GM21825 (cell line): ENCODE measurements at regions not wholly inside any gene's neighbourhood (a gene's known extent, or its start where the extent isn't known, plus 50 kb on each side); places are given as distances from the start of the nearest gene placed in this dataset.
"Not testable (repeated sequence)": the region's sequence is repeated elsewhere in the genome, so short reads cannot be mapped to it uniquely, and the experiment has no call there.

ENCODE experiments used
- ATAC-seq: cut with Tn5 transposase; IDR thresholded peaks from one replicate; pipeline ENCODE4 v1.9.1; 2021; ENCODE audit warnings: mild to moderate bottlenecking, moderate library complexity; ENCODE audit not compliant: unreplicated experiment

DNA sequence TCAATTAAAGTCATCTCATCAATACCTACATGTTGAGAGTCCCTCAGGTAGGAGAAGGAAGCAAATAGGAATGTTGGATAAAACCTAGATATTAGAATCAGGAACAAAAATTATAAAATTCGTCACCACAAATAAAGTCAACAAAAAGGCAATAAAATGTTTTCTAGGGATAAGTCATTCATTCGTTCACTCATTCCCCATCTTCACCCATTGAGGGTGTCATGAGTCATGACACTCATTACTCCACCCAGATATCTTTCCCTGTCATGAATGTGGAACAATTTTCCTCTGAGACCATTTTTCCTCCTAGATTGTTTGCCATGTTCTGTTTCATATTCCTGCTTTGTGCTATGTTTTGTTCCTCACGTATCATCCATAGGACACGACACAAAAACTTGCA lies 50.9 kb upstream of the OLIG3 start:
- no peak for ATAC-seq

DNA sequence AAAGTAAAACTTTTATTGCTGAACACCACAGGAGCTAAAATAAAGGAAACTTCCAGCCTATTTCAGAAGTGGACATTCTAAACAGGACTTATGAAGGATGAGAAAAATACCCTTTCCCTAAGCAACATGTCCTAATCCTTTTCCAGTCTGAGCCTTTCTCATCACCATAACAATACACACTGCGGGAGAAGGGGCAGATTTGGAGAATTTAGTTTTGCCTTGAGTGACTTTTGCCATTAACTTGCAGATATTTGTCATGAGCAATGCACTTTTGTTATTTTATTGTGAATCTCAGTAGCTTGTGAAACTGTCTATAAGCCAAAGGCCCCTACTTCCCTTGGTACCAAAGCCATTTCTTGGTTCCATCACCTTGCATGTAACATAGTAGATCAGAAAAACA lies 53.0 kb upstream of the OLIG3 start:
- no peak for ATAC-seq

- no peak for ATAC-seq
Measured at GRCh38 chr6:137547601-137548000, 53.4 kb upstream of the OLIG3 start.

DNA sequence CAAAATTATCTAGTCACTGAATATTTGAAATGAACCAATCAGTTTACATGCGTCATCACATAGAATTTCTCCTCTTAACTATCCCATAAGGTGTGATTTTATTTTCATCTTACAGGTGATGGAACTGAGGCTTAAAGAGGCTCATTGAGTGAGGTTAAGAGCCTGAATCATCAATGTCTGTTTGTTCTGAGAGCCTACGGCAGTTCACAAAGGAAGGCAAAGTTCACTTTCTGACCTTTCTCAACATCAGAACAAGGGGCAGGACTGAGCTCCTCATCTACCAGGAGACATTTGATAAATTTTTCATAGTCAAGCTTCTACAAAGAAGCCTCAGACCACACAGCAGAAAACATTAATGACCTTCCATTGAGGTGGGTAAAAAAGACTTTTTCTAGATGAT lies 54.9 kb upstream of the OLIG3 start:
- no peak for ATAC-seq

- ATAC-seq = no peak
Measured at GRCh38 chr6:137550535-137550934, 56.3 kb upstream of the OLIG3 start.

DNA sequence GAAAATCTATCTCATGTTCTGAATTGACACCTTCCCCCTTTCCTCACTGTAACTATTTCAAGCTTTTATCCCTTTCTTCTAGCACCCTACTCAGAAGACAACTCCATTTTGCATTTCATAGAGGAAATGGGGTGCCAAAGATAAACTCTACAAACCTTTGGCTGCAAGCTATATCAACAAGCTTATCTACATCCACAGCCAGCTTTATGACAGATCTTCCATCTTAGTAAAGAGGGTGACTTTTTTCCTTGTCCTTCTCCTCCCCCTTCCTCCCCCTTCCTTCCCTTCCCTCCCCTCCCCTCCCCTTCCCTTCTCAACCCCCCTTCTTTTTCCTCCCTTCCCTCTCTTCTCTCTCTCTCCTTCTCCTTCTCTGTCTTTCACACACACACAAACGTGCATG lies 58.0 kb upstream of the OLIG3 start:
- ATAC-seq = no peak

DNA sequence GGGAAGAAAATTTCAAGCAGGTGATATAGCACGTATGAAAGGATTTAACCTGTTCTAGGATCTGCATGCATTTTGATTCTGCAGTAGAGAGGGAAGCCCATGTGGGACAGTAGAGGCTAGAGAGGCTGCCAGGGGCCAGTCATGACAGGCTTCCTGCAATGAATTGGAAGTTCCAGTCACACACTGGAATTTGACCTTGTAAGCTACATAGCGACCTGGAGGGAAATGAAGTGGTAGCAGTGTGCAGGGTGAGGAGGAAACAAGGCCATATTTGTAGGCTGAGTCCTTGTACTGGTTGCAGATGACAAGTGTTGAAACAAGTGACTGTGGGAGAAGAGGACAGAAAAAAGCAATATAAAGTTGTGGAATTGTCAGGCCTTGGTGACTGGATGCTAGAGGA lies 58.6 kb upstream of the OLIG3 start:
- no peak for ATAC-seq

DNA sequence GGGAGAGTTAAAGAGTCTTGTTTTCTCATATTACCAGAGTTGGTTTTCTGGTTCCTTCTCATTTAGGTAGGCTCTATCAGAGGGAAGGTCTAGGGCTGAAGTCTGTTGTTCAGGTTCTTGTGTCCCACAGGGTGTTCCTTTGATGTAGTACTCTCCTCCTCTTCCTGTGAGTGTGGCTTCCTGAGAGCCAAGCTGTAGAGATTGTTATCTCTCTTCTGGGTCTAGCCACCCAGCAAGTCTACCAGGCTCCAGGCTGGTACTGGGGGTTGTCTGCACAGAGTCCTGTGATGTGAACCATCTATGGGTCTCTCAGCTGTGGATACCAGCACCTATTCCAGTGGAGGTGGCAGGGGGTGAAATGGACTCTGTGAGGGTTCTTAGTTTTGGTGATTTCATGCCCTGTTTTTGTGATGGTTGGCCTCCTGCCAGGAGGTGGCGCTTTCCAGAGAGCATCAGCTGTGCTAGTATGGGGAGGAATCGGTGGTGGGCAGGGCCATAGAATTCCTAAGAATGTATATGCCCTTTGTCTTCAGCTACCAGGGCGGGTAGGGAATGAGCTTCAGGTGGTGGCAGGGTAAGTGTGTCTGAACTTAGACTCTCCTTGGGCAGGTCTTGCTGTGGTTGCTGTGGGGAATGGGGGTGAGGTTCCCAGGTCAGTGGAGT lies 65.5 kb upstream of the OLIG3 start:
- not testable (repeated sequence) for ATAC-seq

DNA sequence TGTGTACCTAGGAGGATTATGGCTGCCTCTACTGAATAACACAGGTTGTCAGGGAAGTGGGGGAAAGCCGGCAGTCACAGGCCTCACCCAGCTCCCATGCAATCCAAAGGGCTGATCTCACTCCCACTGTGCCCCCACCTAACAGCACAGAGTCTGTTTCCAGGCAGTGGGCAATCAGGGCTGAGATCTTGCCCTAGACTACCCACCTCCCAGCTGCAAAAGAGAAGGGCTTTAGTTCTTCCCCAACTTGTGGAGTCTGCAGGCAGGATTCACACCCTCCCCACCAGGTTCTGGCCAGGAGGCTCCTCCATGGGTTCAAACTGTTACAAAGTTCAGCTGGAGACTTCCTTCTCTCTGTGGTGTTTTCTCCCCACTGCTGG lies 66.0 kb upstream of the OLIG3 start:
- no peak for ATAC-seq

- ATAC-seq = no peak
Measured at GRCh38 chr6:137568067-137568466, 73.9 kb upstream of the OLIG3 start.

GRCh38 chr6:137570393-137570792 lies 76.2 kb upstream of the OLIG3 start:
- no peak for ATAC-seq

GRCh38 chr6:137571854-137572253 lies 77.7 kb upstream of the OLIG3 start:
- ATAC-seq = no peak

DNA sequence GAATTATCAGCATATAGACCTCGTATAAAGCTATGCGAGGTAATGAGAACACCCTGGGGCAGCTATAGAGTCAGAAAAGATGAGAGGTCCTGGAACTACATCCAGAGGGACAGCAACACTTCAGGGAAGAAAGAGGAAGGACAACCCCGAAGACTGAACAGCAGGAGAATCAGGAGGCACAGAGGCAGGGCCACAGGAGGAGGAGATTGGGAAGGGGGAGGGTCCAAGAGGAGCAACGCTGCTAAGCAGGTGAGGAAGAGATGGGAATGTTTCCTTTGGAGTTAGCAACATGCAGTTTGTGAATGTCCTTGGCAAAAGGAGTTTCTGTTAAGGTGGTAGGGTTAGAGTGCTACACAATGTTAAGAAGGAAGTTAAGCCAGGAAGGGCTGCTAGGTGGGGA lies 79.5 kb upstream of the OLIG3 start:
- ATAC-seq = no peak

DNA sequence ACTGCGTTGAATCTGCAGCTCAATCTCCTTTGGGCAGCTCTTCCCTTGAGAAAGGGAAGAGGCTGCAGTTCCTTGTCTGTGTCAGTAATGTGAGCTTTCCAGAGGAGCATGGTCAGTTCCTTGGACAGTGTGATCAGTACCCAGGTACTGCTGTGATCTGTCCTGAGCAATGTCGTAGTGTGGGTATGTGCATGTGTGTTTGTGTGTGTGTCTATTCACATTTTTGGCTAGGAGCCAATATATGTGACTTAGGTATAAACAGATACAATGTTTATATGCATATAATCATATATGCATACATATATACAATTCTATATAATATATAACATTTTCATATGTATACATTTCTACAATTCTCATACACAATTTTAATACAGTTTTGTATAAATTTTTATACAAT lies 85.4 kb upstream of the OLIG3 start:
- no peak for ATAC-seq

- ATAC-seq = peak; percentile 46
Measured at GRCh38 chr6:137581019-137581707, 87.0 kb upstream of the OLIG3 start.

DNA sequence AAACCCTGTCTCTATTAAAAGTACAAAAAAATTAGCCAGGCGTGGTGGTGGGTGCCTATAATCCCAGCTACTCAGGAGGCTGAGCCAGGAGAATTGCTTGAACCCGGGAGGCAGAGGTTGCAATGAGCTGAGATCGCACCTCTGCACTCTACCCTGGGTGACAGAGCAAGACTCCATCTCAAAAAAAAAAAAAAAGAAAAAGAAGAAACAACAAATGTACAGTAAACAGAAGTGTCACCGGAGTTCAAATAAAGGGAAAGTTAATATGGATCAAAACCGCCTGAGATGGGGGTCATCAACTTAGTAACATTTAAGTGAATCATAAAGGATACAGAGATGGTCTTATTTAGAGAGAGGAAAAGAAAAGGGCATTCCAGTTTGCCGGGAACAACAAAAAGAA lies 89.3 kb upstream of the OLIG3 start:
- not testable (repeated sequence) for ATAC-seq

DNA sequence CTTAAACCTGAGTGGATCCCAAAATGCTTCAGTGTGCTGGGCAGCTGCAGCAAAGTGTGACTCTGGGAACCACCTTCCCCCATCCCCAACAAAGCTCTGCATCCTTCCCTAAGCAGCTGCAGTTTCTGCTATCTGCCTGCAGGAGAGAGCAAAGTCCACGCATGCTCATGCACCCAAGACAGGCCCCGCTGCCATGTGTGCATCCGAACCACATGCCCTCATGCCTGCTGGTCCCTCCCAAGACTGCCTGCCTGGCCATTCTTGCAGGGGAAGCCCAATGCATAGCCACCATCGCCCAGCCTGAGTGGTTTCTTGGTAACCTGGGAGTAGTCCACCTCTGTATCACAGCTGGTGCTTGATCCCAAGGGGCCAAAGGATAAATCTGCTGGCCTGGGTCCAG lies 94.3 kb upstream of the OLIG3 start:
- no peak for ATAC-seq

DNA sequence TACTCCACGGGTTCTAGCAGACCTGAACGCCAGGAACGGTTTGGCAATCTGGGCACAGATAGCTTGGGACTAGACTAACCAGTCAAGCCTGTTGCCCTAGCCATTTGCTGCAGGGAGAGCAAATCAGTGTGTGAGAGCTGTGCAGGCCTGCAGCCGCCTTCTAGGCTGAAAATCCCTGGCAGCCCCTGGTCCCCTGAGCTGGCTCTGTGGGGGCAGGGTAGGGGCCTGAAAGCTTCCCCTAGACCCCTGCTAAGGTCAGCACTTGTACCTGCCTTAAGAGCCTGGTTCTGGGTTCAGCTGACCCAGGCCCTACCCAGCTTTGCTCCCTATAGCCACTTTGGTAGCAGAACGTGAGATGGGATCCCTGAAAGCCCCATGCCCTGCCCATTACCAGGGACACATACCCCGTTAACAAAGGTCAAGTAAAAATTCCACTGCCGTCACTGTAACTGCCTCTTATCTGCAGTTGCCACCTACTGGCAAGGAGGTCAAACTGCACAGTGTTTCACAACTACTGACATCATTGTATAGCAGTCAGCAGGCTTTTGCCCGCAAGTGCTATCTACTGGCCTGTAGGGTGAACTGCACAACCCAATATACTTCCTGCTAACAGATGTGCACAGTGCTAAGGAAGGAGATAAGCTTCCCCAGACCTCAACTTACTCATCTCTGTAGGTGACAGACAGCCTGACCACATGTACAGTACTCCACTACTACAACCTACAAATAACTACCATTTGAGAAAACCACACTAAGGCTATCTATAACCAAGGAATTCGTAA lies 95.1 kb upstream of the OLIG3 start:
- ATAC-seq = peak; percentile 99

GRCh38 chr6:137590684-137591083 lies 96.5 kb upstream of the OLIG3 start:
- ATAC-seq = no peak

DNA sequence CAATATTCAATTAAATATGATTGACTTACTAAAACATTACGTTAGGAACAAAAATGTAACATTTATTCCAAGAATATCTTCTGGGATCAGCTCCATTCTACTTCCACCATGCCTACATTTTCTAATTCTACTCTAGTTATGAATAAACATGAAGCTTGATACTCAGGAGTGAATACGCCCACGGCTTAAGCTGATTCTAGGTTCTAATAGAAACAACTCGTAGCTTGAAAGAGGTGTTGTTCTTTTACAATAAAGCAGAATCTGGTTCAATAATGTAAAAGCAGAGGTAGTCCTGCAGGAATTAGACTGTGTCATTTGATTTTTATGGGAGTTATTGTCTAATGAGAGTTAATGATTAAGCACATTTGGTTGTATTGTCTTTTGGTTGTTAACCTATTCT lies 107.3 kb upstream of the OLIG3 start:
- ATAC-seq = no peak

GRCh38 chr6:137602313-137603197 lies 108.4 kb upstream of the OLIG3 start:
- no peak for ATAC-seq
